OCI-LY3 (cell line): ENCODE measurements at regions not wholly inside any gene's neighbourhood (a gene's known extent, or its start where the extent isn't known, plus 50 kb on each side); places are given as distances from the start of the nearest gene placed in this dataset.

Experiments used
- CTCF ChIP-seq: fragments of 200-600, 300-600 bp; sonication (generic); IDR thresholded peaks from 2 replicates; pipeline ENCODE4 v1.5.1; 2014; ENCODE audit warnings: antibody characterized with exemption, low read length, low read depth
- EZH2phosphoT487 ChIP-seq: fragments of 200-600 bp; shearing (Covaris generic); IDR thresholded peaks from 2 replicates; pipeline ENCODE4 v1.6.1; 2018; ENCODE audit warnings: antibody characterized with exemption, mixed run types, low read depth

GRCh38 chr10:62985807-62986600, 147.1 kb upstream of the NRBF2 start:
- TF ChIP-seq CTCF (no peak), EZH2phosphoT487 (no peak)
